ENCODE measurements at regions not wholly inside any gene's neighbourhood (a gene's known extent, or its start where the extent isn't known, plus 50 kb on each side); places are given as distances from the start of the nearest gene placed in this dataset.

- Mint-ChIP-seq H3K27ac (no peak overlapping the region), H3K4me3 (ENCODE audit: low read depth) (no peak overlapping the region), H3K36me3 (ENCODE audit: insufficient read depth) (no peaks in the 10 kb centered on the region), H3K27me3 (no peaks in the 10 kb centered on the region), H3K9me3 (ENCODE audit: low read depth) (no peaks in the 10 kb centered on the region), H3K4me1 (ENCODE audit: low read depth) (peaks cover 3% of the 10 kb centered on the region)
- no peak for DNase-seq (ENCODE audit: low spot score, unreplicated experiment)
- no peak for TF ChIP-seq CTCF (IDR thresholded peaks at IDR 0.05; ENCODE audit: unreplicated experiment)
These were observed 424.7 kb upstream of the THBS1 start for GRCh38 chr15:39156166-39156565.

GRCh38 chr15:39156646-39157250 lies 424.1 kb upstream of the THBS1 start:
- H3K27me3 Mint-ChIP-seq: no peaks in the 10 kb centered on the region
- no peaks in the 10 kb centered on the region for H3K36me3 Mint-ChIP-seq (ENCODE audit: insufficient read depth)
- no peak overlapping the region for H3K27ac Mint-ChIP-seq

GRCh38 chr15:39157882-39158281 lies 423.0 kb upstream of the THBS1 start:
- H3K4me3 Mint-ChIP-seq (ENCODE audit: low read depth): no peak overlapping the region
- H3K4me1 Mint-ChIP-seq (ENCODE audit: low read depth): peaks cover 3% of the 10 kb centered on the region
- no peak overlapping the region for H3K27ac Mint-ChIP-seq

More at GRCh38 chr15:39156646-39157250, 424.1 kb upstream of the THBS1 start:
- Mint-ChIP-seq H3K4me3 (ENCODE audit: low read depth) (no peak overlapping the region), H3K9me3 (ENCODE audit: low read depth) (no peaks in the 10 kb centered on the region), H3K4me1 (ENCODE audit: low read depth) (peaks cover 3% of the 10 kb centered on the region)
- DNase-seq (ENCODE audit: low spot score, unreplicated experiment): no peak
- TF ChIP-seq CTCF (IDR thresholded peaks at IDR 0.05; ENCODE audit: unreplicated experiment): no peak

GRCh38 chr15:39159833-39160232 lies 421.0 kb upstream of the THBS1 start:
- Mint-ChIP-seq H3K4me3 (ENCODE audit: low read depth) (no peak overlapping the region), H3K9me3 (ENCODE audit: low read depth) (peaks cover 11% of the 10 kb centered on the region), H3K27ac (no peak overlapping the region), H3K36me3 (ENCODE audit: insufficient read depth) (no peaks in the 10 kb centered on the region), H3K27me3 (no peaks in the 10 kb centered on the region), H3K4me1 (ENCODE audit: low read depth) (peaks cover 3% of the 10 kb centered on the region)
- DNase-seq (ENCODE audit: low spot score, unreplicated experiment): no peak
- TF ChIP-seq CTCF (IDR thresholded peaks at IDR 0.05; ENCODE audit: unreplicated experiment): no peak

More at GRCh38 chr15:39157882-39158281, 423.0 kb upstream of the THBS1 start:
- no peak for DNase-seq (ENCODE audit: low spot score, unreplicated experiment)
- Mint-ChIP-seq H3K27me3 (no peaks in the 10 kb centered on the region), H3K9me3 (ENCODE audit: low read depth) (peaks cover 9% of the 10 kb centered on the region), H3K36me3 (ENCODE audit: insufficient read depth) (no peaks in the 10 kb centered on the region)
- no peak for TF ChIP-seq CTCF (IDR thresholded peaks at IDR 0.05; ENCODE audit: unreplicated experiment)

GRCh38 chr15:39161096-39161495 lies 419.8 kb upstream of the THBS1 start:
- no peak for DNase-seq (ENCODE audit: low spot score, unreplicated experiment)
- no peak overlapping the region for H3K27ac Mint-ChIP-seq
- peaks cover 14% of the 10 kb centered on the region for H3K9me3 Mint-ChIP-seq (ENCODE audit: low read depth)
- H3K36me3 Mint-ChIP-seq (ENCODE audit: insufficient read depth): no peaks in the 10 kb centered on the region
- no peak overlapping the region for H3K4me3 Mint-ChIP-seq (ENCODE audit: low read depth)
- no peak for TF ChIP-seq CTCF (IDR thresholded peaks at IDR 0.05; ENCODE audit: unreplicated experiment)
- H3K4me1 Mint-ChIP-seq (ENCODE audit: low read depth): peaks cover 3% of the 10 kb centered on the region
- peaks cover 3% of the 10 kb centered on the region for H3K27me3 Mint-ChIP-seq

Measured in progenitor cell of endocrine pancreas (in vitro differentiated cells).